PC-3 (cell line): ENCODE measurements at regions not wholly inside any gene's neighbourhood (a gene's known extent, or its start where the extent isn't known, plus 50 kb on each side); places are given as distances from the start of the nearest gene placed in this dataset.

Experiments
- ATAC-seq: fragments of 200-7000 bp; cut with Tn5 transposase; 2 replicates; pipeline ENCODE4 v1.9.1; 2020; ENCODE audit warnings: mild to moderate bottlenecking, moderate library complexity
- BruUV-seq: library from RNA; stranded (reverse); fragments of 400-500 nt; replicated peaks from 2 replicates; lab custom pipeline; 2021; lab: Mats Ljungman, UMichigan
- CTCF ChIA-PET: fragments of 300-600 bp; sonication (Branson Sonifier 250); formaldehyde crosslinking; loops from one replicate; lab custom pipeline; 2022; ENCODE audit warnings: antibody characterized with exemption; lab: Charles Lee
- POLR2A ChIA-PET: fragments of 300-600 bp; sonication (Branson Sonifier 250); formaldehyde crosslinking; loops from one replicate; lab custom pipeline; 2022; ENCODE audit warnings: antibody characterized with exemption; ENCODE audit not compliant: unreplicated experiment; lab: Charles Lee
- DNase-seq: peaks from one replicate; pipeline ENCODE4 v3.0.0-alpha.2; 2015
- H2AFZ ChIP-seq: fragments of 300-600 bp; sonication (generic); 2 replicates; pipeline ENCODE4 v1.6.0; 2016; ENCODE audit warnings: antibody characterized with exemption, low read length
- H3F3A ChIP-seq: fragments of 300-600 bp; sonication (generic); one replicate; pipeline ENCODE4 v1.6.0; 2017; ENCODE audit warnings: antibody characterized with exemption, low read length, control low read depth, mild to moderate bottlenecking; ENCODE audit not compliant: unreplicated experiment
- H3K27ac ChIP-seq: fragments of 300-600 bp; sonication (generic); 2 replicates; pipeline ENCODE4 v1.5.1; 2016; ENCODE audit warnings: mild to moderate bottlenecking, low read length
- H3K27me3 ChIP-seq: fragments of 300-600 bp; sonication (generic); 2 replicates; pipeline ENCODE4 v1.6.1; 2016; ENCODE audit warnings: low read length, mixed read lengths
- H3K36me3 ChIP-seq: fragments of 300-600 bp; sonication (generic); 2 replicates; pipeline ENCODE4 v1.6.1; 2016; ENCODE audit warnings: low read depth, mixed run types, low read length, mixed read lengths
- H3K4me1 ChIP-seq: fragments of 300-600 bp; sonication (generic); 2 replicates; pipeline ENCODE4 v1.5.1; 2016; ENCODE audit warnings: low read length; ENCODE audit not compliant: insufficient read depth
- H3K4me2 ChIP-seq: fragments of 300-600 bp; sonication (generic); 2 replicates; pipeline ENCODE4 v1.6.0; 2016; ENCODE audit warnings: low read length
- H3K4me3 ChIP-seq: fragments of 300-600 bp; sonication (generic); 2 replicates; pipeline ENCODE4 v1.5.1; 2016; ENCODE audit warnings: mild to moderate bottlenecking, low read length, mixed read lengths
- H3K79me2 ChIP-seq: fragments of 300-600 bp; sonication (generic); 2 replicates; pipeline ENCODE4 v1.6.1; 2017; ENCODE audit warnings: low read length, mixed read lengths
- H3K9ac ChIP-seq: fragments of 300-600 bp; sonication (generic); 2 replicates; pipeline ENCODE4 v1.6.0; 2016; ENCODE audit warnings: mild to moderate bottlenecking, low read length
- H3K9me2 ChIP-seq: fragments of 300-600 bp; sonication (generic); replicated peaks from 2 replicates; pipeline ENCODE4 v1.6.1; 2016; ENCODE audit warnings: mixed run types, low read length, mixed read lengths
- H3K9me3 ChIP-seq: fragments of 300-600 bp; sonication (generic); 2 replicates; pipeline ENCODE4 v1.6.1; 2016; ENCODE audit warnings: low read length, mixed read lengths
- H4K20me1 ChIP-seq: fragments of 300-600 bp; sonication (generic); 2 replicates; pipeline ENCODE4 v1.6.1; 2016; ENCODE audit warnings: low read length, mixed read lengths
- EZH2 ChIP-seq: fragments of 300-600 bp; sonication (generic); IDR thresholded peaks from one replicate; pipeline ENCODE4 v1.6.1; 2017; ENCODE audit warnings: antibody characterized with exemption, mild to moderate bottlenecking, low read length; ENCODE audit not compliant: unreplicated experiment
- EZH2phosphoT487 ChIP-seq: fragments of 300-600 bp; sonication (generic); IDR thresholded peaks from 2 replicates; pipeline ENCODE4 v1.6.1; 2018; ENCODE audit warnings: mild to moderate bottlenecking, antibody characterized with exemption, low read length, borderline replicate concordance
- intact Hi-C: fragments of 100-400 bp; cut with micrococcal nuclease; formaldehyde crosslinking; loops from 2 replicates; pipeline ENCODE4 v1.9.0; 2023
- TF ChIP-seq, protein P1 (sequence below): fragments of 300-600 bp; sonication (generic); conservative IDR thresholded peaks from 2 replicates; pipeline ENCODE4 v1.5.1; 2017; ENCODE audit warnings: antibody characterized with exemption, low read depth, mild to moderate bottlenecking, low read length

DNA sequence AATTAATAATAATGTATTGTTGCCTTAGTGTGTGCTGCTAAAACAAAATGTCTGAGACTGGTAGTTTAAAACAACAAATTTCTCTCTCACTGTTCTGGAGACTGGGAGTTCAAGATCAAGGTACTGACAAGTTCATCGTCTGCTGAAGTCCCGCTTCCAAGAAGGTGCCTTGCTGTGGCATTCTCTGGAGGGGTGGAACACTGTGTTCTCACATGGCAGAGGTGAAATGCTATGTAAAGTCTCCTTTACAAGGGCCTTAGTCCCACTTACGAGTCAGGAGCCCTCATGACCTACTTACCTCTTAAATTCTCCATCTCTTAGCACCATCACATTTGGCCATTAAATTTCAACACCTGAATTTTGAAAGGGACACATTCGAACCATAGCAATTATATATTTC is 299.2 kb upstream of the RBMS1 start:
- Histone ChIP-seq H3K27me3 (no peaks in the 10 kb centered on the region), H4K20me1 (no peaks in the 10 kb centered on the region), H3K4me3 (no peak overlapping the region), H3K4me2 (no peak overlapping the region), H3K4me1 (no peaks in the 10 kb centered on the region), H3K9me3 (no peaks in the 10 kb centered on the region), H3K9me2 (no peaks in the 10 kb centered on the region), H3K36me3 (no peaks in the 10 kb centered on the region), H3K9ac (no peak overlapping the region), H3K79me2 (no peaks in the 10 kb centered on the region), H2AFZ (no peak overlapping the region), H3F3A (no peaks in the 10 kb centered on the region), H3K27ac (no peak overlapping the region)
- TF ChIP-seq EZH2phosphoT487 (no peak), EZH2 (no peak)
- TF ChIP-seq, protein P1, sequence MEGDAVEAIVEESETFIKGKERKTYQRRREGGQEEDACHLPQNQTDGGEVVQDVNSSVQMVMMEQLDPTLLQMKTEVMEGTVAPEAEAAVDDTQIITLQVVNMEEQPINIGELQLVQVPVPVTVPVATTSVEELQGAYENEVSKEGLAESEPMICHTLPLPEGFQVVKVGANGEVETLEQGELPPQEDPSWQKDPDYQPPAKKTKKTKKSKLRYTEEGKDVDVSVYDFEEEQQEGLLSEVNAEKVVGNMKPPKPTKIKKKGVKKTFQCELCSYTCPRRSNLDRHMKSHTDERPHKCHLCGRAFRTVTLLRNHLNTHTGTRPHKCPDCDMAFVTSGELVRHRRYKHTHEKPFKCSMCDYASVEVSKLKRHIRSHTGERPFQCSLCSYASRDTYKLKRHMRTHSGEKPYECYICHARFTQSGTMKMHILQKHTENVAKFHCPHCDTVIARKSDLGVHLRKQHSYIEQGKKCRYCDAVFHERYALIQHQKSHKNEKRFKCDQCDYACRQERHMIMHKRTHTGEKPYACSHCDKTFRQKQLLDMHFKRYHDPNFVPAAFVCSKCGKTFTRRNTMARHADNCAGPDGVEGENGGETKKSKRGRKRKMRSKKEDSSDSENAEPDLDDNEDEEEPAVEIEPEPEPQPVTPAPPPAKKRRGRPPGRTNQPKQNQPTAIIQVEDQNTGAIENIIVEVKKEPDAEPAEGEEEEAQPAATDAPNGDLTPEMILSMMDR = no peak
- ATAC-seq (no peak), DNase-seq (no peak)
- intact Hi-C loops = no loop called here
- POLR2A ChIA-PET = no interaction called here
- CTCF ChIA-PET = no interaction called here
- BruUV-seq = no TSS peak

GRCh38 chr2:160794926-160795325 is 301.3 kb upstream of the RBMS1 start:
- Histone ChIP-seq H3K4me2 (no peak overlapping the region), H3K4me3 (no peak overlapping the region), H3K79me2 (no peaks in the 10 kb centered on the region), H4K20me1 (no peaks in the 10 kb centered on the region), H2AFZ (no peak overlapping the region), H3K27ac (no peak overlapping the region), H3K9me2 (no peaks in the 10 kb centered on the region), H3K9me3 (no peaks in the 10 kb centered on the region), H3K4me1 (no peaks in the 10 kb centered on the region), H3K27me3 (no peaks in the 10 kb centered on the region), H3K36me3 (no peaks in the 10 kb centered on the region), H3F3A (no peaks in the 10 kb centered on the region), H3K9ac (no peak overlapping the region)
- ChIA-PET POLR2A (no interaction called here), CTCF (no interaction called here)
- ATAC-seq = no peak
- no TSS peak for BruUV-seq
- no peak for DNase-seq
- TF ChIP-seq EZH2 (no peak), EZH2phosphoT487 (no peak)
- TF ChIP-seq, protein P1 = no peak
- intact Hi-C loops = no loop called here

- Histone ChIP-seq H3K4me1 (no peaks in the 10 kb centered on the region), H3K4me2 (no peak overlapping the region), H3K9me2 (no peaks in the 10 kb centered on the region), H3K9me3 (no peaks in the 10 kb centered on the region), H3K79me2 (no peaks in the 10 kb centered on the region), H3F3A (no peaks in the 10 kb centered on the region), H2AFZ (no peak overlapping the region), H4K20me1 (no peaks in the 10 kb centered on the region), H3K36me3 (no peaks in the 10 kb centered on the region), H3K4me3 (no peak overlapping the region), H3K27me3 (no peaks in the 10 kb centered on the region), H3K9ac (no peak overlapping the region), H3K27ac (no peak overlapping the region)
- intact Hi-C loops = no loop called here
- ChIA-PET CTCF (no interaction called here), POLR2A (no interaction called here)
- DNase-seq = no peak
- no TSS peak for BruUV-seq
- no peak for ATAC-seq
- TF ChIP-seq EZH2 (no peak), EZH2phosphoT487 (no peak)
- TF ChIP-seq, protein P1 = no peak
These were observed 310.3 kb upstream of the RBMS1 start for GRCh38 chr2:160803881-160804280.
